GM12878 (cell line): ENCODE measurements at regions not wholly inside any gene's neighbourhood (a gene's known extent, or its start where the extent isn't known, plus 50 kb on each side); places are given as distances from the start of the nearest gene placed in this dataset.

Experiments used
- ATAC-seq: fragments of 200-7000 bp; cut with Tn5 transposase; 3 replicates; pipeline ENCODE4 v1.9.1; 2020; ENCODE audit warnings: mild to moderate bottlenecking, moderate library complexity
- BruUV-seq: library from RNA; stranded (reverse); fragments of 400-500 nt; replicated peaks from 2 replicates; lab custom pipeline; 2021; lab: Mats Ljungman, UMichigan
- CTCF ChIA-PET: fragments of 300-600 bp; sonication (Branson Sonifier 250); formaldehyde crosslinking; extraction: SDS; loops from one replicate; lab custom pipeline; 2021; ENCODE audit warnings: inconsistent platforms; lab: Yijun Ruan, JAX
- POLR2A ChIA-PET: fragments of 350-600 bp; formaldehyde crosslinking; extraction: SDS; loops from one replicate; lab custom pipeline; 2021; ENCODE audit warnings: inconsistent platforms; lab: Charles Lee
- RAD21 ChIA-PET: fragments of 300-600 bp; sonication (Branson Sonifier 250); formaldehyde crosslinking; loops from one replicate; lab custom pipeline; 2023; ENCODE audit warnings: antibody characterized with exemption; ENCODE audit not compliant: unreplicated experiment; lab: Charles Lee
- SMC1A ChIA-PET: fragments of 300-600 bp; sonication (Branson Sonifier 250); formaldehyde crosslinking; loops from one replicate; lab custom pipeline; 2023; ENCODE audit not compliant: unreplicated experiment, uncharacterized antibody; lab: Charles Lee
- DNase-seq: peaks from one replicate; pipeline ENCODE4 v3.0.0-alpha.2; 2011; ENCODE audit warnings: low read depth, low spot score
- FAIRE-seq: peaks from 3 replicates; lab custom pipeline; 2011; peaks lifted over from hg19 to GRCh38; lab: Jason Lieb, UNC
- H2AFZ ChIP-seq: 2 replicates; pipeline ENCODE4 v1.6.0; 2011; ENCODE audit warnings: low read depth, low read length, control low read depth; ENCODE audit not compliant: control insufficient read depth
- H3K27ac ChIP-seq: 2 replicates; pipeline ENCODE4 v1.5.1; 2011; ENCODE audit warnings: control low read depth; ENCODE audit not compliant: control insufficient read depth, insufficient read depth
- H3K27me3 ChIP-seq, 2 experiments: replicated peaks in 1 of 2; 2 replicates each; pipeline versions ENCODE4 v1.6.0 to v1.6.1; 2011; ENCODE audit warnings: low read length in 1 of 2; ENCODE audit not compliant: control insufficient read depth in 2 of 2, insufficient read depth in 2 of 2
- H3K36me3 ChIP-seq, 2 experiments: 2 replicates each; pipeline ENCODE4 v1.5.1; 2011; ENCODE audit warnings: low read length in 1 of 2; ENCODE audit not compliant: control insufficient read depth in 2 of 2, insufficient read depth in 2 of 2
- H3K4me1 ChIP-seq: 2 replicates; pipeline ENCODE4 v1.6.1; 2011; ENCODE audit warnings: mild to moderate bottlenecking, low read length, moderate library complexity, mixed read lengths; ENCODE audit not compliant: control insufficient read depth, insufficient read depth
- H3K4me2 ChIP-seq: 2 replicates; pipeline ENCODE4 v1.6.0; 2011; ENCODE audit warnings: control low read depth; ENCODE audit not compliant: control insufficient read depth, insufficient read depth
- H3K4me3 ChIP-seq: fragments of 200-600 bp; sonication (generic); 2 replicates; pipeline ENCODE4 v1.5.1; 2016
- H3K79me2 ChIP-seq: 2 replicates; pipeline ENCODE4 v1.6.0; 2011; ENCODE audit warnings: low read length; ENCODE audit not compliant: control insufficient read depth, insufficient read depth
- H3K9ac ChIP-seq: 2 replicates; pipeline ENCODE4 v1.8.0; 2011; ENCODE audit warnings: low read length, control low read depth, mixed read lengths; ENCODE audit not compliant: control insufficient read depth, insufficient read depth
- H3K9me3 ChIP-seq: replicated peaks from 3 replicates; pipeline ENCODE4 v1.5.1; 2011; ENCODE audit warnings: mild to moderate bottlenecking, low read length; ENCODE audit not compliant: control insufficient read depth, insufficient read depth
- H4K20me1 ChIP-seq: 2 replicates; pipeline ENCODE4 v1.6.0; 2011; ENCODE audit not compliant: control insufficient read depth, insufficient read depth
- BACH1 ChIP-seq: fragments of 450-650 bp; IDR thresholded peaks from 2 replicates; pipeline ENCODE4 v1.6.1; 2017; ENCODE audit warnings: mild to moderate bottlenecking, borderline replicate concordance
- BCL11A ChIP-seq: IDR thresholded peaks from 2 replicates; pipeline ENCODE4 v1.6.1; 2011; ENCODE audit warnings: low read depth, low read length
- EP300 ChIP-seq, 2 experiments: fragments of 150-350 bp in 1 of 2; IDR thresholded peaks; 2 replicates each; pipeline ENCODE4 v1.6.1; 2011 to 2012; ENCODE audit warnings: low read depth in 2 of 2, low read length in 2 of 2, borderline replicate concordance in 1 of 2, improper control_type of control experiment in 1 of 2, inconsistent platforms in 1 of 2; ENCODE audit not compliant: control insufficient read depth in 1 of 2
- GABPA ChIP-seq: IDR thresholded peaks from 2 replicates; pipeline ENCODE4 v1.6.1; 2014; ENCODE audit warnings: antibody characterized with exemption, low read depth, mild to moderate bottlenecking, inconsistent platforms
- HDAC6 ChIP-seq: fragments of 200-600 bp; sonication (generic); IDR thresholded peaks from one replicate; pipeline ENCODE4 v1.8.0; 2017; ENCODE audit warnings: antibody characterized with exemption; ENCODE audit not compliant: unreplicated experiment
- RAD21 ChIP-seq: IDR thresholded peaks from 2 replicates; pipeline ENCODE4 v1.6.1; 2011; ENCODE audit warnings: mild to moderate bottlenecking, low read depth, low read length, moderate library complexity; ENCODE audit not compliant: insufficient read depth
- SMARCA5 ChIP-seq: fragments of 450-650 bp; IDR thresholded peaks from 2 replicates; pipeline ENCODE4 v1.6.1; 2017; ENCODE audit warnings: mild to moderate bottlenecking
- TBL1XR1 ChIP-seq: IDR thresholded peaks from 2 replicates; pipeline ENCODE4 v1.6.1; 2012; ENCODE audit warnings: low read depth, low read length, improper control_type of control experiment
- ZBTB11 ChIP-seq: fragments of 450-650 bp; formaldehyde crosslinking; IDR thresholded peaks from 2 replicates; pipeline ENCODE4 v1.5.0; 2022; ENCODE audit warnings: mild to moderate bottlenecking, missing genetic modification characterization
- WGBS: methylation state at CpG from one replicate; pipeline ENCODE4 v1.1.6; 2016; ENCODE audit warnings: low lambda C conversion rate; ENCODE audit not compliant: insufficient replicate concordance, insufficient coverage; ENCODE audit errors: missing lambda C conversion rate; 5-methylcytosine and 5-hydroxymethylcytosine counted together
- in situ Hi-C: fragments of 300-500 bp; cut with MboI; formaldehyde crosslinking; loops from 9 replicates; pipeline ENCODE4 v1.14.3; 2018; ENCODE audit warnings: mixed read lengths
- intact Hi-C: fragments of 100-400 bp; cut with micrococcal nuclease; formaldehyde crosslinking; loops from one replicate; pipeline ENCODE4 v1.14.2; 2022; ENCODE audit not compliant: unreplicated experiment
- TF ChIP-seq, protein P1 (sequence below): fragments of 450-650 bp; IDR thresholded peaks from 2 replicates; pipeline ENCODE4 v1.6.1; 2017; ENCODE audit warnings: antibody characterized with exemption, mild to moderate bottlenecking, moderate library complexity

- FAIRE-seq (no peak), ATAC-seq (no peak), DNase-seq (no peak)
- Histone ChIP-seq H3K27ac (no peak overlapping the region), H3K9ac (no peak overlapping the region), H3K79me2 (no peaks in the 10 kb centered on the region), H3K9me3 (no peaks in the 10 kb centered on the region), H3K36me3 (no peaks in the 10 kb centered on the region), H3K27me3 (peaks cover 0 to 2% of the 10 kb centered on the region in 2 experiments; a peak in 1 of 4 replicates), H4K20me1 (no peaks in the 10 kb centered on the region), H3K4me3 (no peak overlapping the region), H2AFZ (no peak overlapping the region), H3K4me2 (no peak overlapping the region), H3K4me1 (no peaks in the 10 kb centered on the region)
- ChIA-PET POLR2A (no interaction called here), CTCF (no interaction called here), SMC1A (no interaction called here)
- BruUV-seq: no TSS peak
- 100% methylated on average over 2 of the region's 2 CpGs for WGBS
- intact Hi-C loops (no loop called here), in situ Hi-C loops (no loop called here)
- no peak for TF ChIP-seq EP300 (IDR thresholded peaks at IDR 0.05; ENCODE audit: borderline replicate concordance in 1 of 2, control insufficient read depth in 1 of 2, low read depth in 2 of 2, low read length in 2 of 2)
- TF ChIP-seq HDAC6: no peak
- TF ChIP-seq, protein P1, sequence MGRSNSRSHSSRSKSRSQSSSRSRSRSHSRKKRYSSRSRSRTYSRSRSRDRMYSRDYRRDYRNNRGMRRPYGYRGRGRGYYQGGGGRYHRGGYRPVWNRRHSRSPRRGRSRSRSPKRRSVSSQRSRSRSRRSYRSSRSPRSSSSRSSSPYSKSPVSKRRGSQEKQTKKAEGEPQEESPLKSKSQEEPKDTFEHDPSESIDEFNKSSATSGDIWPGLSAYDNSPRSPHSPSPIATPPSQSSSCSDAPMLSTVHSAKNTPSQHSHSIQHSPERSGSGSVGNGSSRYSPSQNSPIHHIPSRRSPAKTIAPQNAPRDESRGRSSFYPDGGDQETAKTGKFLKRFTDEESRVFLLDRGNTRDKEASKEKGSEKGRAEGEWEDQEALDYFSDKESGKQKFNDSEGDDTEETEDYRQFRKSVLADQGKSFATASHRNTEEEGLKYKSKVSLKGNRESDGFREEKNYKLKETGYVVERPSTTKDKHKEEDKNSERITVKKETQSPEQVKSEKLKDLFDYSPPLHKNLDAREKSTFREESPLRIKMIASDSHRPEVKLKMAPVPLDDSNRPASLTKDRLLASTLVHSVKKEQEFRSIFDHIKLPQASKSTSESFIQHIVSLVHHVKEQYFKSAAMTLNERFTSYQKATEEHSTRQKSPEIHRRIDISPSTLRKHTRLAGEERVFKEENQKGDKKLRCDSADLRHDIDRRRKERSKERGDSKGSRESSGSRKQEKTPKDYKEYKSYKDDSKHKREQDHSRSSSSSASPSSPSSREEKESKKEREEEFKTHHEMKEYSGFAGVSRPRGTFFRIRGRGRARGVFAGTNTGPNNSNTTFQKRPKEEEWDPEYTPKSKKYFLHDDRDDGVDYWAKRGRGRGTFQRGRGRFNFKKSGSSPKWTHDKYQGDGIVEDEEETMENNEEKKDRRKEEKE: no peak
- no peak for TF ChIP-seq RAD21
- no peak for TF ChIP-seq ZBTB11 (CRISPR knock-in tag)
- no peak for TF ChIP-seq SMARCA5
- TF ChIP-seq BCL11A: no peak
- no peak for TF ChIP-seq GABPA
- no peak for TF ChIP-seq TBL1XR1
- TF ChIP-seq BACH1: no peak
- TF ChIP-seq, all 136 proteins: peak for 0
- RAD21 ChIA-PET: no interaction called here
These were observed 139.2 kb downstream of the CDCA7 start for GRCh38 chr2:173493874-173494273.
